Aorta (tissue), 5 donors: ENCODE measurements at regions not wholly inside any gene's neighbourhood (a gene's known extent, or its start where the extent isn't known, plus 50 kb on each side); places are given as distances from the start of the nearest gene placed in this dataset.

Experiments used
- ATAC-seq: fragments of 200-7000 bp; cut with Tn5 transposase; one replicate; pipeline ENCODE4 v1.9.1; 2022; ENCODE audit warnings: moderate library complexity; ENCODE audit not compliant: low FRiP score
- DNase-seq, 2 donors: peaks; one replicate each; pipeline ENCODE4 v3.0.0-alpha.2; 2020
- H3K27ac ChIP-seq, 2 donors: one replicate each; pipeline ENCODE4 v1.5.1; 2013; ENCODE audit warnings: low read length in 2 of 2, mild to moderate bottlenecking in 2 of 2, moderate library complexity in 2 of 2, control low read depth in 1 of 2, inconsistent platforms in 1 of 2, low read depth in 1 of 2
- H3K27me3 ChIP-seq, 2 donors: one replicate each; pipeline ENCODE4 v1.6.1; 2013; ENCODE audit warnings: control low read depth in 1 of 2, low read length in 1 of 2, mild to moderate bottlenecking in 1 of 2, moderate library complexity in 1 of 2; ENCODE audit not compliant: insufficient read depth in 2 of 2, control insufficient read depth in 1 of 2
- H3K36me3 ChIP-seq, 2 donors: one replicate each; pipeline ENCODE4 v1.6.1; 2013; ENCODE audit warnings: control low read depth in 1 of 2, low read length in 1 of 2, mild to moderate bottlenecking in 1 of 2; ENCODE audit not compliant: insufficient read depth in 2 of 2, control insufficient read depth in 1 of 2
- H3K4me1 ChIP-seq, 2 donors: one replicate each; pipeline ENCODE4 v1.6.1; 2013; ENCODE audit warnings: low read length in 2 of 2, control low read depth in 1 of 2, mild to moderate bottlenecking in 1 of 2, moderate library complexity in 1 of 2; ENCODE audit not compliant: insufficient read depth in 2 of 2, control insufficient read depth in 1 of 2
- H3K4me3 ChIP-seq, 2 donors: one replicate each; pipeline ENCODE4 v1.5.1; 2013; ENCODE audit warnings: low read length in 2 of 2, control low read depth in 1 of 2, mild to moderate bottlenecking in 1 of 2
- H3K9me3 ChIP-seq: one replicate; pipeline ENCODE4 v1.6.1; 2013; ENCODE audit warnings: mild to moderate bottlenecking, low read length; ENCODE audit not compliant: control insufficient read depth
- WGBS, 2 donors: extraction: QIAGEN DNeasy Blood & Tissue Kit; methylation state at CpG; one replicate each; pipeline ENCODE4 v1.1.7; 2013; 5-methylcytosine and 5-hydroxymethylcytosine counted together
- intact Hi-C, 2 donors: fragments of 100-400 bp; cut with DNase I; formaldehyde crosslinking; loops; one replicate each; pipeline versions ENCODE4 v1.14.2 to v1.15.0; 2022
- donor health status: healthy with polysubstance abuse.
- donor health status: Bipolar disorder and iron deficiency.
- donor health status: DM: no; HTN: no; CAD: no.
- donor health status: DM: no; HTN: no; CAD: no.
- donor health status: DM: yes; HTN: yes; CAD: no.

DNA sequence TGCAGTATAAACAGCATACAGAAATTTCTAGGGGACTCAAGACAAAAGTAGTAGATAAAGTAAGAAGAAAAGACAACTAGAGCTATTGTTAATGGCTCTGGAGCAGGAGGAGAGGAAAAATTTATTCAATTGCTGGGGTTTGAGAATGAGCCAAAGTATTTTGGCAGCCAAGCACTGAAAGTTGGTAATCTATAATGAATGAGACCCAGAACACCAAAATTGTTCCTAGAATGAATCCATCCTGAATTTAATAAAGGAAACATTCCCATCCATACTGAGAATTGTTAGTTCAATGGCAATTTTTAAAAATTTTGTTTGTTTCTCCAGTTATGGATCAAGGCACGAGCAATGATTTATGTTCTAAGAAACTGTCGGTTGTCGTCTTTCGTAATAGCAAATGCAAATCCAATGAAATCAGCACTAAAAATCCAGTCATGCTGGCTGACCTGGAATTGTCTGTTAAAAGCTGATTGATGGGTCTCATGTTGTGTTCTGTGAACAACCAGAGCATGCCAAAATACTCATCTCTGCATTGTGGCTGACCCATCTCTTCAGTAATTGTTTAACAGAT lies 170.9 kb upstream of the LMNTD1 start:
- Histone ChIP-seq H3K27me3 (no peaks in the 10 kb centered on the region), H3K4me3 (no peak overlapping the region), H3K4me1 (no peaks in the 10 kb centered on the region), H3K36me3 (no peaks in the 10 kb centered on the region), H3K27ac (no peak overlapping the region), H3K9me3 (no peaks in the 10 kb centered on the region)
- 28 to 36% methylated on average over 4 of the region's 4 CpGs for WGBS, 2 donors
- ATAC-seq (peak; percentile 45), DNase-seq (no peak)
- intact Hi-C loops = no loop called here

DNA sequence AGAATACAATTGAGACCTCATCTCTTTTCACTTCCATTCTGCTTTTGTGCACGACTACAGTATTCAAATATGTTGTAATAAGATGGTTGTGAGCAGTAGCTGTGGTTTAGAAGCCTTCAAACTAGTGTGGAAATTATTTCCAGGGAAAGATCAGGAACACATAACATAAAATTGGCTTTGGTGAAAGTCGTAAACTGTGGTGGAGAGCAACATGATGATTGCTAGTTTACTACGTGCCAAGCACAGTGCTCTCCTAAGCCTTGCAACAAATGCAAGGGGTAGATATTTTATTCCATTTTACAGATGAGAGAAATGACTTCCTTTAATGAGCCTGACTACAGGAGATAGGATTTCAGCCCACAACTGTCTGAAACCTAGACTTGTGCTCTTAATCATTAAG lies 172.4 kb upstream of the LMNTD1 start:
- no peaks in the 10 kb centered on the region for H3K9me3 ChIP-seq
- ATAC-seq (peak; percentile 47), DNase-seq (no peak)
- no peak overlapping the region for H3K27ac ChIP-seq
- WGBS, 2 donors = 79 to 83% methylated on average over 3 of the region's 3 CpGs
- no peaks in the 10 kb centered on the region for H3K27me3 ChIP-seq
- no peak overlapping the region for H3K4me3 ChIP-seq
- H3K36me3 ChIP-seq = no peaks in the 10 kb centered on the region
- intact Hi-C loops = no loop called here
- H3K4me1 ChIP-seq = no peaks in the 10 kb centered on the region

DNA sequence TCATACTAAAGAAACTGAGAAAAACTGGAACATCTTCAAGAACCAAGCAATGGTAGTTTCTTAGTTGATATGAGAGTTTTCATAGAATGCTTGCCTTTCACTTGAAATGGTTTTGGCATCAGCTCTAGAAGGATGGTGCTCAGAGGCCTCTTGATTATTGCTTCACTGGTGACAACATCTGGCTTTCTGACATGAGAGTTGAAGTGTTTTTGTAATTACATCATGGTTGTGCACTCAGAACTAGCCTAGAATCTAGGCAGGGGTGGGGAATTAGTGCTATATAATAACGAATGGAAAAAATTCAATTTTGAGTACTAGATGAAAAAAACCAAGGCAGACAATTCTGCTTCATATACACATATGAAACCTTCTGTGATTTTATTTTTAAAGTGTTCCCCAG lies 172.8 kb upstream of the LMNTD1 start:
- Histone ChIP-seq H3K27me3 (no peaks in the 10 kb centered on the region), H3K27ac (no peak overlapping the region), H3K4me1 (no peaks in the 10 kb centered on the region), H3K4me3 (no peak overlapping the region), H3K36me3 (no peaks in the 10 kb centered on the region), H3K9me3 (no peaks in the 10 kb centered on the region)
- intact Hi-C loops = no loop called here
- WGBS, 2 donors = 14 to 17% methylated on average over 1 of the region's 1 CpG
- ATAC-seq (peak; percentile 52), DNase-seq (no peak)

DNA sequence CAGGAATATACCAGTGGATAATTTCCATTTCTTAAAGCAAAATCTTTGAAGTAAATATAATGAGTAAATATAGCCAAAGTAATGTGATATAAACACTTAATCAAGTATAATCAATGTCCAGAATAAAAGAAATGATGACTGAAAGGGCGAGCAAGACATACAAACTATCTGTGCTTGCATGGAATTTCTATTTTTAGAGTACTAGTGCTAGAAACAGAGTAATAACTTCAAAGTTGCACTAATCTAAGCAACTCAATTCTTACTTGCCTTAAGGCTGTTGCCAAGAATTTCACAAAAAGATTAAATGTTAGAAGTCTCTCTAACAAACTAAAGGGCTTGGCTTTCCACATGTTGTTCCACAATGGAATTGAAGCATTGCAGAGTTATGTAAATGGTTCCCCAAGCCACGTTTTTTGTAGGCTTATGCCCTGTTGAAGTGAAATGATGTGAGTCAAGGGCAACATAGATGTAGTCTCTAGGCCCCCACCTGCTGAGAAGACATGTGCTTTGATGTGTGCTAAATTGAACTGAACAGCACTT lies 175.0 kb upstream of the LMNTD1 start:
- no peaks in the 10 kb centered on the region for H3K36me3 ChIP-seq
- DNase-seq (no peak), ATAC-seq (no peak)
- no peak overlapping the region for H3K27ac ChIP-seq
- intact Hi-C loops = no loop called here
- H3K9me3 ChIP-seq = no peaks in the 10 kb centered on the region
- no peaks in the 10 kb centered on the region for H3K4me1 ChIP-seq
- no peak overlapping the region for H3K4me3 ChIP-seq
- WGBS, 2 donors = 9 to 21% methylated on average over 2 of the region's 2 CpGs
- no peaks in the 10 kb centered on the region for H3K27me3 ChIP-seq

DNA sequence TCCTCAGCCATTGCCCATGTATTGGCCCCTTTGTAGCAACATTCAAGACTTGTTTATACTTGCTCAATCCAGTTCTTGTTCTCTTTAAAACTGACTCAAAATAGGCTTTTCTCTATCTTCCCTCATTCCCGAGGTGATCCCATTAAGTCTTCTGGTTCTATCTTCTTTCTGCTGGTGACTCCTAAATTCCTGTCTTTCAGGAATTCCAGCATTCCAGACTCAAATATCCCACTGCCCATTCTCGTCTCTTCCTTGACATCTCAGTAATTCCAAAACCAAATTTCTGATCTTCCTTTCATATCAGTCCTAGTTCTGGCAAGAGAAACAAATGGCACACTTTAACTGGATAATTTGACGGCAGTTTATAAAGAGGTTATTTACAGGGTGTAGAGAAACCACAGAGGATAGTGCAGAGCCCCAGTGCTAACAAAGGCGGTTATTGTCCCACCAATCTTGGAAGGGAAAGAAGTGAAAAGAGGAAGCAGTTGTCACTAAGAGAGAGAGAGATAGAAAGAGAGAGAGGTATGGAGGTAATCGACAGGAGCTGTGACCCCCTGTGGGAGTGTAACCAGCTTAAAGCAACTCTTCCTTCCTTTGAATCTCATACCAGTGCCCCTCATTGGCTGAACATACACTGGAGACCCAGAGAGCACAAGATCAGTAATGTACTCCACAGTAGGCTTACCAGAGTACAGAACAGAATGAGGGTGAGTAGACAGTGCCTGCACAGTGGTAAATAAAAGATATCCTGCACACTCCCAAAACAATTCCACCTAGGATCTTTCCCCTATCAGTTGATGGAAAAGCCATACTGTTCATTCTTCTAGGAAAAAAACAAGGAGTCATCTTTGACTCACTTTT lies 177.6 kb upstream of the LMNTD1 start:
- Histone ChIP-seq H3K36me3 (no peaks in the 10 kb centered on the region), H3K4me3 (no peak overlapping the region), H3K27me3 (no peaks in the 10 kb centered on the region), H3K27ac (no peak overlapping the region), H3K9me3 (peaks cover 4% of the 10 kb centered on the region), H3K4me1 (no peaks in the 10 kb centered on the region)
- WGBS, 2 donors = 49 to 55% methylated on average over 5 of the region's 5 CpGs
- ATAC-seq = no peak
- intact Hi-C loops = no loop called here
- DNase-seq = no peak

DNA sequence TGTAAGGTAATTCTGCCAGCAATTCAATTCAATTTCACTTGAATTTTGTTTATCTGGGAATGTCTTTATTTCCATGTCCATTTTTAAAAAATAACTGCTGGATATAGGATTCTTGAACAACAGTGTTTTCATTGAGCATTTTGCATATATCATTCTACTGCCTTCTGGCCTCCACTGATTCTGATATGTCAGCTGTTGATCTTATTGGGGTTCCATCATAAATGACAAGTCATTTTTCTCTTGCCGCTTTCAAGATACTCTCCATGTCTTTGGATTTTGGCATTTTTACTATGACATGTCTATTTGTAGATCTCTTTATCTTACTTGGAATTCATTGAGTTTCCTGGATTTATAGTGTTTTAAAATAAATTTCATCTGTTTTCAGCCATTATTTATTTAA lies 180.5 kb upstream of the LMNTD1 start:
- Histone ChIP-seq H3K36me3 (no peaks in the 10 kb centered on the region), H3K4me3 (no peak overlapping the region), H3K9me3 (peaks cover 4% of the 10 kb centered on the region), H3K4me1 (no peaks in the 10 kb centered on the region), H3K27me3 (no peaks in the 10 kb centered on the region), H3K27ac (no peak overlapping the region)
- 90 to 93% methylated on average over 1 of the region's 1 CpG for WGBS, 2 donors
- DNase-seq (no peak), ATAC-seq (no peak)
- intact Hi-C loops = no loop called here

DNA sequence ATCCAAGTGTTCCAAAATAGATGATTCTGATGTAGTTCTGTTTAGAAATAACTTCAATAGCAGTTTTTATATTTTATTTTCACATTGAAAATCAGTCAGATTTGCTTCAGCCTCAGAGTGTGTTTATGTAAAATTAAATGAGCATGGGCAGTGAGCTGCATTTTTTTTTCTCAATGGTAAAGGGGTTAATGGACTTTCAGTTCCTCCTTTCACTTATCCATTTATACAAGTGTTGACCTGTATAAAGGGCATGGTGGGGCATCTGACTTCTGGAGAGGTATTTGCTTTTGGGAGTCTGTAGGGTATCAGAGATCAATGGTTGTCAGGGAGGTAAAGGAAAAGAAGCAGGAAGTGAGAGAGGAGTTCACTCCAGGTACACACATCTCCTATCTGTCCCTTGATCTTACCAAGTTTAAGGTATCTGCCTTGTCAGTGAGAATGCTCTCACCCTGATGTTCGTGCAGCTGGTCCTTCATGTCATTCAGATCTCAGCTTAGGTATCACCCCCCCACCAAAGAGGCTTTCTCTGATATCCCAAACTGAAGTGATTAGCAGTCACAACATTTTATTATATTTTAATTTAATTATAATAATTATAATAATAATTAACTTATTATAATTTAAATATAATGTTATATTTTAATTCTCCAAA lies 181.6 kb upstream of the LMNTD1 start:
- Histone ChIP-seq H3K4me1 (no peaks in the 10 kb centered on the region), H3K36me3 (no peaks in the 10 kb centered on the region), H3K4me3 (no peak overlapping the region), H3K9me3 (peaks cover 4% of the 10 kb centered on the region), H3K27ac (no peak overlapping the region), H3K27me3 (no peaks in the 10 kb centered on the region)
- ATAC-seq = no peak
- DNase-seq = no peak
- intact Hi-C loops = no loop called here
- WGBS, 2 donors = 85 to 86% methylated on average over 1 of the region's 1 CpG

DNA sequence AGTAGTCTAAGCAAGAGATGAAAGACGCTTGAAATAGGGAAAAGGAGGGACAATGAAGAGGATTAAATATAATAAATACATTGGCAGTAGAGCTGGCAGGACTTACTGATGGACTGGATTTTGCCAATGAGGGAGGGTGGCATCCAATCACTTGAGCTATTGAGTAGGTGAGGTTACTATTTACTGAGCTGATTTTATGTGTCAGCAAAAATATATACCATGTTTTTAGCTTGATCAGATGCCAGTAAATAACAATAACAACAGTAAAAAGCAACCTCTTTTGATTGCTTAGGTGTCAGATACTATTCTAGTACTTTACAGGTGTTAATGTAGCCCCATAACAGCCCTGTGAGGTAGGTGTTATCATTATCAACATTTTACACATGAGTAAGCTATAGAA lies 187.5 kb upstream of the LMNTD1 start:
- 94 to 100% methylated on average over 1 of the region's 1 CpG for WGBS, 2 donors
- no peaks in the 10 kb centered on the region for H3K36me3 ChIP-seq
- no peaks in the 10 kb centered on the region for H3K9me3 ChIP-seq
- H3K27me3 ChIP-seq = no peaks in the 10 kb centered on the region
- intact Hi-C loops = no loop called here
- ATAC-seq (no peak), DNase-seq (no peak)
- H3K4me3 ChIP-seq = no peak overlapping the region
- H3K27ac ChIP-seq = no peak overlapping the region
- no peaks in the 10 kb centered on the region for H3K4me1 ChIP-seq
